ENCODE measurements at regions not wholly inside any gene's neighbourhood (a gene's known extent, or its start where the extent isn't known, plus 50 kb on each side); places are given as distances from the start of the nearest gene placed in this dataset.
"Not testable (repeated sequence)": the region's sequence is repeated elsewhere in the genome, so short reads cannot be mapped to it uniquely, and the experiment has no call there.

DNA sequence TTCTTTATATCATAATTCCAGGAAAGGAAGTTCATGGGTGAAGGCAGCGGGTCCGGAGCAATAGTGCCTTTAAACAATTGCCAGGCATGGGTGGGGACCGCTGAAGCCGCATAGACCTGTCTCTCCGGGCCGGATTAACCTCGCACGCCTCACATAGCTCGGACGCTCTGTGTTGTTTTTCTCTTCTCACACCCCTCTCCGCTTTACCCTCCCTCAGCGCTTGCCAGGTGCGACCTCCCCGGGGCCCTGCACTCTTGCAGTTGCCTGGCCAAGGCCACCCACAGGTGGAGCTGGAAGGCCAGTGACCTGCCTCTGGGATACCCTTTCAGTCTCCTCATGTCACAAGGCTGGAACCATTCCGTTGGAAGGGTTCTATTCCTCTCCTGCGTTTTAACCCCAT, 4021.5 kb upstream of the TPTE start:
- not testable (repeated sequence) for DNase-seq (ENCODE audit: low read depth in 2 of 2); H3K27ac ChIP-seq (ENCODE audit: insufficient read depth, low read length); H3K9ac ChIP-seq (ENCODE audit: insufficient read depth, low read length); H4K20me1 ChIP-seq (ENCODE audit: control insufficient read depth, extremely low read depth, insufficient read depth, low read length); H3K27me3 ChIP-seq (ENCODE audit: control insufficient read depth, insufficient read depth, low read length); H3K4me1 ChIP-seq (ENCODE audit: control insufficient read depth, extremely low read depth, insufficient read depth, low read length); H3K4me3 ChIP-seq (replicated peaks in 1 of 4; ENCODE audit: control extremely low read depth in 1 of 4, insufficient read depth in 1 of 4, low read depth in 3 of 4, low read length in 4 of 4); H3K36me3 ChIP-seq (ENCODE audit: control insufficient read depth, insufficient read depth, low read length); H3K4me2 ChIP-seq (ENCODE audit: extremely low read depth, insufficient read depth, low read length); H3K79me2 ChIP-seq (ENCODE audit: control insufficient read depth, insufficient read depth, low read length); H2AFZ ChIP-seq (ENCODE audit: low read length); H3K9me3 ChIP-seq (ENCODE audit: control insufficient read depth, insufficient read depth, low read depth, low read length)

DNA sequence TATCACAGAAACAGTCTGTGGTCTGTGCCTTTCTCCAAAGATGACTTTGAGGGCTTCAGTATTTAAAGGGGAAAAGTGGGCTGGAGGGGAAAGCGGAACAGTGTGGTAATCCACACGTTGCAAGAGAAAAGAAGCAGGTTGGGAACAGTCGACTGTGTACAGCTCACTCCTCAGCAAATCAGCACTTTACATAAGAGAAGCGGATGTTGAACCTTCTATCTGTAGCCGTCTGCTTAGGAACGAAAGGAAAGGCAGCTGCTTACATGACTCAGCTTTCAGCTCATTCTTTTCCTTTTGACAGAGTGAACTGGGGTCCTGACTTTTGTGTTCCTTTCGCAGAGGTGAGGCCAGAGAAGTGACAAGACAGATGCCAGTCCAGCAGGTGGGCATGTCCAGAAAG, 4020.7 kb upstream of the TPTE start:
- H3K4me3 ChIP-seq (replicated peaks in 1 of 4; ENCODE audit: control extremely low read depth in 1 of 4, insufficient read depth in 1 of 4, low read depth in 3 of 4, low read length in 4 of 4); H3K4me1 ChIP-seq (ENCODE audit: control insufficient read depth, extremely low read depth, insufficient read depth, low read length); H2AFZ ChIP-seq (ENCODE audit: low read length); H3K4me2 ChIP-seq (ENCODE audit: extremely low read depth, insufficient read depth, low read length); H3K27me3 ChIP-seq (ENCODE audit: control insufficient read depth, insufficient read depth, low read length); H4K20me1 ChIP-seq (ENCODE audit: control insufficient read depth, extremely low read depth, insufficient read depth, low read length); H3K36me3 ChIP-seq (ENCODE audit: control insufficient read depth, insufficient read depth, low read length); H3K9ac ChIP-seq (ENCODE audit: insufficient read depth, low read length); H3K27ac ChIP-seq (ENCODE audit: insufficient read depth, low read length); DNase-seq (ENCODE audit: low read depth in 2 of 2); H3K9me3 ChIP-seq (ENCODE audit: control insufficient read depth, insufficient read depth, low read depth, low read length); H3K79me2 ChIP-seq (ENCODE audit: control insufficient read depth, insufficient read depth, low read length): not testable (repeated sequence)

DNA sequence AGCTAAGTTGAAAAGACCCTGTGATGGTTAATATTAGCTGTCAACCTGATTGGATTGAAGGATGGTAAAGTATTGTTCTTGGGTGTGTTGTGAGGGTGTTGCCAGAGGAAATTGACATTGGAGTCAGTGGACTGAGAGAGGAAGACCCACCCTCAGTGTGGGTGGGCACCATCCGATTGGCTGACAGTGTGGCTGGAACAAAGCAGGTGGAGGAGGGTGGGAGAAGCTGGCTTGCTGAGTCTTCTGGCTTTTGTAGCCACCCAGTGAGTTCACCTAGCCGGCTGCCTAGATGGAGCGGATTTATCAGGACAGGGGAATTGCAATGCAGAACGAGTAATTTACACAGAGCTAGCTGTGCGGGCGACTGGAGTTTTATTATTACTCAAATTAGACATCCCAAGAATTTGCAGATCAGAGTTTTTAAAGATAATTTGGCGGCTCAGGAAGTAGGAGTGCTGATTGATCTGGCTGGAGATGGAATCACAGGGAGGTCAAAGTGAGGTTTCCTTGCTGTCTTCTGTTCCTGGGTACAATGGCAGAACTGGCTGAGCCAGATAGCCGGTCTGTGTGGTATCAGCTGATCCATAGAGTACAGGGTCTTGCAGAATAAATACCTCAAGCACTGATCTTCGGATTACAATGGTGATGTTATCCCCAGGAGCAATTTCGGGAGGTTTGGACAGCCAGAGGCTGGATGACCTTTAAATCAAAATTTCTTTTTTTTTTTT, 4015.1 kb upstream of the TPTE start:
- not testable (repeated sequence) for H3K9me3 ChIP-seq (ENCODE audit: control insufficient read depth, insufficient read depth, low read depth, low read length); H3K36me3 ChIP-seq (ENCODE audit: control insufficient read depth, insufficient read depth, low read length); H3K9ac ChIP-seq (ENCODE audit: insufficient read depth, low read length); H3K4me3 ChIP-seq (replicated peaks in 1 of 4; ENCODE audit: control extremely low read depth in 1 of 4, insufficient read depth in 1 of 4, low read depth in 3 of 4, low read length in 4 of 4); H3K27ac ChIP-seq (ENCODE audit: insufficient read depth, low read length); H3K27me3 ChIP-seq (ENCODE audit: control insufficient read depth, insufficient read depth, low read length); H2AFZ ChIP-seq (ENCODE audit: low read length); DNase-seq (ENCODE audit: low read depth in 2 of 2); H3K4me1 ChIP-seq (ENCODE audit: control insufficient read depth, extremely low read depth, insufficient read depth, low read length); H4K20me1 ChIP-seq (ENCODE audit: control insufficient read depth, extremely low read depth, insufficient read depth, low read length); H3K79me2 ChIP-seq (ENCODE audit: control insufficient read depth, insufficient read depth, low read length); H3K4me2 ChIP-seq (ENCODE audit: extremely low read depth, insufficient read depth, low read length)

DNA sequence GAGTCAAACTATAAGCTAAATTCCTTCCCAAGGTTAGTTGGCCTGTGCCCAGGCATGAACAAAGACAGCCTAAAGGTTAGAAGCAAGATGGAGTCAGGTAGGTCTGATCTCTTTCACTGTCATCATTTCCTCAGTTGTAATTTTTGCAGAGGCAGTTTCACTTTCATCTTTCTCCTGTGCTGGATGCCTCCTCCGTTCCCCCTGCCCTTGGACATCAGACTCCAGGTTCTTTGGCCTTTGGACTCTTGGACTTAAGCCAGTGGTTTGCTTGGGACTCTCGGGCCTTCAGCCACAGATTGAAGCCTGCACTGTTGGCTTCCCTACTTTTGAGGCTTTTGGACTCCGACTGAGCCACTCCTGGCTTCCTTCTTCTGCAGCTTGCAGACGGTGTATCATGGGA, 4013.8 kb upstream of the TPTE start:
- DNase-seq (ENCODE audit: low read depth in 2 of 2); H3K9me3 ChIP-seq (ENCODE audit: control insufficient read depth, insufficient read depth, low read depth, low read length); H4K20me1 ChIP-seq (ENCODE audit: control insufficient read depth, extremely low read depth, insufficient read depth, low read length); H2AFZ ChIP-seq (ENCODE audit: low read length); H3K4me1 ChIP-seq (ENCODE audit: control insufficient read depth, extremely low read depth, insufficient read depth, low read length); H3K9ac ChIP-seq (ENCODE audit: insufficient read depth, low read length); H3K27ac ChIP-seq (ENCODE audit: insufficient read depth, low read length); H3K4me2 ChIP-seq (ENCODE audit: extremely low read depth, insufficient read depth, low read length); H3K4me3 ChIP-seq (replicated peaks in 1 of 4; ENCODE audit: control extremely low read depth in 1 of 4, insufficient read depth in 1 of 4, low read depth in 3 of 4, low read length in 4 of 4); H3K79me2 ChIP-seq (ENCODE audit: control insufficient read depth, insufficient read depth, low read length); H3K36me3 ChIP-seq (ENCODE audit: control insufficient read depth, insufficient read depth, low read length); H3K27me3 ChIP-seq (ENCODE audit: control insufficient read depth, insufficient read depth, low read length): not testable (repeated sequence)

DNA sequence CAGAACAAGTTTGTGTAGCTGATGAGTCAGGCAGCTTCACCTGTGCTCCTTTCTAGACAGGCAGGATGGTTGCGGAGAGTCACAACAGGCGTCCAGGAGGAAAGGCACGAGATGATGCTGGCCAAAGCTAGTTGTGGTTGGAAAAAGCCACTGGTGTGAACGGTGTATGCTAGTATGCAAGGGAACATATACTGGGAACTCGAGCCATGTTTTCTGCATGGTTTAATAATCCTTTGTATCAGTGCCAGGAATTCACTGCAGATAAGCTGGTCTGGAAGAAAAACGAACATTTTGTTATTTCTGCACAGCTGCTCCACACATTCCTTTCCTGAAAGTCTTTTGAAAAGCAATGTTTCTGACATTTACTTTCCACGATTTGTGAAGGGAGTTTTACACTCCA, 3999.6 kb upstream of the TPTE start:
- not testable (repeated sequence) for H3K27ac ChIP-seq (ENCODE audit: insufficient read depth, low read length); H3K36me3 ChIP-seq (ENCODE audit: control insufficient read depth, insufficient read depth, low read length); DNase-seq (ENCODE audit: low read depth in 2 of 2); H3K9me3 ChIP-seq (ENCODE audit: control insufficient read depth, insufficient read depth, low read depth, low read length); H3K9ac ChIP-seq (ENCODE audit: insufficient read depth, low read length); H3K4me2 ChIP-seq (ENCODE audit: extremely low read depth, insufficient read depth, low read length); H2AFZ ChIP-seq (ENCODE audit: low read length); H3K27me3 ChIP-seq (ENCODE audit: control insufficient read depth, insufficient read depth, low read length); H3K4me3 ChIP-seq (replicated peaks in 1 of 4; ENCODE audit: control extremely low read depth in 1 of 4, insufficient read depth in 1 of 4, low read depth in 3 of 4, low read length in 4 of 4); H3K4me1 ChIP-seq (ENCODE audit: control insufficient read depth, extremely low read depth, insufficient read depth, low read length); H3K79me2 ChIP-seq (ENCODE audit: control insufficient read depth, insufficient read depth, low read length); H4K20me1 ChIP-seq (ENCODE audit: control insufficient read depth, extremely low read depth, insufficient read depth, low read length)

DNA sequence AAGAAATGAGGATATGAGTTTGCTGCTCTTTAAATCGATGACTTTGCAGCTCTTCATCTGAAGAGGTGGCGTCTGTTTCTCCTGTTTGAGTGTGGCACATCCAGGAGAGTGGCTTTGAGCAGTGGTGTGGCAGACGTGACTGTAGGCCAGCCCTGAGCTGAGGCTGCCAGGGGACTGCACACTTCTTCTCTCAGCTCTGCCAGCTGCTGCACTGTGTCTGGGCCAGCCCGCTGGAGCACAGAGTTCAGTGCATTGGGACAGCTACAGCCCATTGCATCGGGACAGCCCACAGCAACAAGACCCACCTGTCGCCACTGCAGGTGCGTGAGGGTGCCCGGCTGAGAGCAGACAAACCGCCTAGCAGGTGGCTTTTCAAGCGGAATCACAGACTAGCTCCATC, 3995.2 kb upstream of the TPTE start:
- H3K27me3 ChIP-seq (ENCODE audit: control insufficient read depth, insufficient read depth, low read length); H3K36me3 ChIP-seq (ENCODE audit: control insufficient read depth, insufficient read depth, low read length); H3K4me2 ChIP-seq (ENCODE audit: extremely low read depth, insufficient read depth, low read length); DNase-seq (ENCODE audit: low read depth in 2 of 2); H3K9me3 ChIP-seq (ENCODE audit: control insufficient read depth, insufficient read depth, low read depth, low read length); H3K27ac ChIP-seq (ENCODE audit: insufficient read depth, low read length); H4K20me1 ChIP-seq (ENCODE audit: control insufficient read depth, extremely low read depth, insufficient read depth, low read length); H3K9ac ChIP-seq (ENCODE audit: insufficient read depth, low read length); H2AFZ ChIP-seq (ENCODE audit: low read length); H3K4me1 ChIP-seq (ENCODE audit: control insufficient read depth, extremely low read depth, insufficient read depth, low read length); H3K4me3 ChIP-seq (replicated peaks in 1 of 4; ENCODE audit: control extremely low read depth in 1 of 4, insufficient read depth in 1 of 4, low read depth in 3 of 4, low read length in 4 of 4); H3K79me2 ChIP-seq (ENCODE audit: control insufficient read depth, insufficient read depth, low read length): not testable (repeated sequence)

DNA sequence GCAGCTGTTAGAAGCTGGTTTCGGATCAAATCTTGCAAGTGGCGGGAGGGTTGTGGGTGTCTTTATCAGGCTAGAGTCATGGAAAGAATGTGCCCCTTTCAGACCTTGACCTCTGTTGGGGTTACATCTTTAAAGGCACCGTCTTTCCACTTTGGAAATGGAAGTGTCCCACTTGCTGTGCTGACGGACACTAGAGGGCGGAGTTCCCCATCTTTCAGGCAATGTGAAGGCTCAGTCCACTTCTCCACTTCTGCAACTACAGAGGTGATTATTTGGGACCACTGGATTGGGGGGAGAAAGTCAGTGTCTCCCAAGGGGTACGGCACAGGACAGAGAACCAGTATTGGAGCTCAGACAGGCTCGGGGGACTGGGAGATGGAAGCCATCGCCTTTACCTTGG, 3990.7 kb upstream of the TPTE start:
- H3K9ac ChIP-seq (ENCODE audit: insufficient read depth, low read length); H3K27ac ChIP-seq (ENCODE audit: insufficient read depth, low read length); H3K36me3 ChIP-seq (ENCODE audit: control insufficient read depth, insufficient read depth, low read length); H3K4me1 ChIP-seq (ENCODE audit: control insufficient read depth, extremely low read depth, insufficient read depth, low read length); H3K9me3 ChIP-seq (ENCODE audit: control insufficient read depth, insufficient read depth, low read depth, low read length); H2AFZ ChIP-seq (ENCODE audit: low read length); H3K4me3 ChIP-seq (replicated peaks in 1 of 4; ENCODE audit: control extremely low read depth in 1 of 4, insufficient read depth in 1 of 4, low read depth in 3 of 4, low read length in 4 of 4); H3K79me2 ChIP-seq (ENCODE audit: control insufficient read depth, insufficient read depth, low read length); H3K4me2 ChIP-seq (ENCODE audit: extremely low read depth, insufficient read depth, low read length); H3K27me3 ChIP-seq (ENCODE audit: control insufficient read depth, insufficient read depth, low read length); DNase-seq (ENCODE audit: low read depth in 2 of 2); H4K20me1 ChIP-seq (ENCODE audit: control insufficient read depth, extremely low read depth, insufficient read depth, low read length): not testable (repeated sequence)
